Esophagus mucosa (tissue), 1 donor: ENCODE measurements at regions not wholly inside any gene's neighbourhood (a gene's known extent, or its start where the extent isn't known, plus 50 kb on each side); places are given as distances from the start of the nearest gene placed in this dataset.
"Not testable (repeated sequence)": the region's sequence is repeated elsewhere in the genome, so short reads cannot be mapped to it uniquely, and the experiment has no call there.

Source experiments
- ATAC-seq: fragments of 200-7000 bp; cut with Tn5 transposase; one replicate; pipeline ENCODE4 v1.9.1; 2020
- donor health status: DM: yes; HTN: yes; CAD: no.

- no peak for ATAC-seq
Measured at GRCh38 chr2:159880729-159881128, 82.7 kb upstream of the CD302 start.

GRCh38 chr2:159879051-159879604 lies 81.1 kb upstream of the CD302 start:
- ATAC-seq: no peak

- peak; percentile 39 for ATAC-seq
Measured at GRCh38 chr2:159875083-159875482, 77.1 kb upstream of the CD302 start.

GRCh38 chr2:159873258-159873657 lies 75.2 kb upstream of the CD302 start:
- ATAC-seq: no peak

- no peak for ATAC-seq
Measured at GRCh38 chr2:159872353-159872752, 74.3 kb upstream of the CD302 start.

- ATAC-seq: not testable (repeated sequence)
Measured at GRCh38 chr2:159868598-159869159, 70.7 kb upstream of the CD302 start.

- no peak for ATAC-seq
Measured at GRCh38 chr2:159867567-159868361, 69.8 kb upstream of the CD302 start.

- peak; percentile 41 for ATAC-seq
Measured at GRCh38 chr2:159863526-159864160, 65.6 kb upstream of the CD302 start.

- no peak for ATAC-seq
Measured at GRCh38 chr2:159860581-159861310, 62.7 kb upstream of the CD302 start.

GRCh38 chr2:159859583-159859982 lies 61.6 kb upstream of the CD302 start:
- ATAC-seq: no peak

GRCh38 chr2:159856760-159857159 lies 58.8 kb upstream of the CD302 start:
- ATAC-seq: no peak

GRCh38 chr2:159855557-159856061 lies 57.6 kb upstream of the CD302 start:
- peak; percentile 53 for ATAC-seq

- ATAC-seq: no peak
Measured at GRCh38 chr2:159855143-159855542, 57.1 kb upstream of the CD302 start.

- no peak for ATAC-seq
Measured at GRCh38 chr2:159854481-159854880, 56.5 kb upstream of the CD302 start.

- no peak for ATAC-seq
Measured at GRCh38 chr2:159853101-159853500, 55.1 kb upstream of the CD302 start.

GRCh38 chr2:159851941-159852340 lies 53.9 kb upstream of the CD302 start:
- ATAC-seq: no peak

GRCh38 chr2:159850789-159851188 lies 52.8 kb upstream of the CD302 start:
- ATAC-seq: no peak

- no peak for ATAC-seq
Measured at GRCh38 chr2:159849160-159849813, 51.3 kb upstream of the CD302 start.
